Keratinocyte (primary cell): ENCODE measurements at regions not wholly inside any gene's neighbourhood (a gene's known extent, or its start where the extent isn't known, plus 50 kb on each side); places are given as distances from the start of the nearest gene placed in this dataset.

Source experiments
- DNase-seq: peaks from one replicate; pipeline ENCODE4 v3.0.0-alpha.2; 2011; ENCODE audit warnings: low read depth, missing footprints, low spot score
- FAIRE-seq: peaks from 2 replicates; lab custom pipeline; 2011; peaks lifted over from hg19 to GRCh38; lab: Jason Lieb, UNC
- H2AFZ ChIP-seq: 2 replicates; pipeline ENCODE4 v1.6.0; 2012; ENCODE audit warnings: low read length, control low read depth, inconsistent platforms; ENCODE audit not compliant: control insufficient read depth
- H3K27ac ChIP-seq: 2 replicates; pipeline ENCODE4 v1.5.1; 2011; ENCODE audit warnings: low read length; ENCODE audit not compliant: control insufficient read depth, insufficient read depth
- H3K27me3 ChIP-seq: 3 replicates; pipeline ENCODE4 v1.6.0; 2011; ENCODE audit warnings: low read length; ENCODE audit not compliant: control insufficient read depth, insufficient read depth; ENCODE audit errors: extremely low read depth
- H3K36me3 ChIP-seq, 2 experiments: 2 replicates in 1 of 2; 3 replicates in 1 of 2; pipeline ENCODE4 v1.5.1; 2011; ENCODE audit warnings: low read length in 2 of 2, mild to moderate bottlenecking in 1 of 2; ENCODE audit not compliant: control insufficient read depth in 2 of 2, insufficient read depth in 2 of 2; ENCODE audit errors: extremely low read depth in 1 of 2
- H3K4me1 ChIP-seq: 3 replicates; pipeline ENCODE4 v1.5.1; 2011; ENCODE audit warnings: low read length; ENCODE audit not compliant: control insufficient read depth, insufficient read depth; ENCODE audit errors: extremely low read depth
- H3K4me2 ChIP-seq: 3 replicates; pipeline ENCODE4 v1.6.0; 2011; ENCODE audit warnings: low read depth, low read length; ENCODE audit not compliant: control insufficient read depth, insufficient read depth; ENCODE audit errors: extremely low read depth
- H3K4me3 ChIP-seq, 3 experiments: fragments of 200-600 bp in 1 of 3; sonication (generic) in 1 of 3; 2 replicates in 2 of 3; 3 replicates in 1 of 3; pipeline ENCODE4 v1.5.1; 2011 to 2016; ENCODE audit warnings: low read length in 3 of 3, mild to moderate bottlenecking in 3 of 3, control low read depth in 2 of 3, inconsistent platforms in 1 of 3, low read depth in 1 of 3, mixed read lengths in 1 of 3, mixed run types in 1 of 3, moderate library complexity in 1 of 3; ENCODE audit not compliant: control insufficient read depth in 2 of 3, insufficient read depth in 2 of 3; ENCODE audit errors: extremely low read depth in 1 of 3
- H3K79me2 ChIP-seq: 2 replicates; pipeline ENCODE4 v1.6.0; 2012; ENCODE audit warnings: low read length; ENCODE audit not compliant: control insufficient read depth, insufficient read depth
- H3K9ac ChIP-seq: 3 replicates; pipeline ENCODE4 v1.6.0; 2011; ENCODE audit warnings: low read length; ENCODE audit not compliant: control insufficient read depth, insufficient read depth; ENCODE audit errors: extremely low read depth
- H3K9me1 ChIP-seq: 3 replicates; pipeline ENCODE4 v1.6.0; 2011; ENCODE audit warnings: low read length; ENCODE audit not compliant: control insufficient read depth, insufficient read depth; ENCODE audit errors: extremely low read depth
- H3K9me3 ChIP-seq: 2 replicates; pipeline ENCODE4 v1.5.1; 2012; ENCODE audit warnings: low read depth, low read length; ENCODE audit not compliant: control insufficient read depth
- H4K20me1 ChIP-seq: 3 replicates; pipeline ENCODE4 v1.6.0; 2011; ENCODE audit warnings: low read length; ENCODE audit not compliant: control insufficient read depth, insufficient read depth; ENCODE audit errors: extremely low read depth
- CTCF ChIP-seq, 3 experiments: IDR thresholded peaks in 1 of 3; conservative IDR thresholded peaks in 1 of 3; optimal IDR thresholded peaks in 1 of 3; 2 replicates in 2 of 3; 3 replicates in 1 of 3; pipeline versions ENCODE3 to v1.5.1; 2011; ENCODE audit warnings: low read length in 3 of 3, mild to moderate bottlenecking in 3 of 3, moderate library complexity in 2 of 3, control low read depth in 1 of 3, inconsistent platforms in 1 of 3; ENCODE audit not compliant: insufficient read depth in 2 of 3; ENCODE audit errors: extremely low read depth in 1 of 3
- EZH2 ChIP-seq: IDR thresholded peaks from one replicate; pipeline ENCODE4 v1.6.1; 2012; ENCODE audit warnings: inconsistent platforms, mild to moderate bottlenecking, low read length, moderate library complexity
- dilution Hi-C: fragments of 300-500 bp; cut with MboI; formaldehyde crosslinking; loops from one replicate; pipeline ENCODE4 v1.7.0; 2020; ENCODE audit warnings: low sequenced_read_pairs; ENCODE audit not compliant: extremely low pct_ligation_motif_present

DNA sequence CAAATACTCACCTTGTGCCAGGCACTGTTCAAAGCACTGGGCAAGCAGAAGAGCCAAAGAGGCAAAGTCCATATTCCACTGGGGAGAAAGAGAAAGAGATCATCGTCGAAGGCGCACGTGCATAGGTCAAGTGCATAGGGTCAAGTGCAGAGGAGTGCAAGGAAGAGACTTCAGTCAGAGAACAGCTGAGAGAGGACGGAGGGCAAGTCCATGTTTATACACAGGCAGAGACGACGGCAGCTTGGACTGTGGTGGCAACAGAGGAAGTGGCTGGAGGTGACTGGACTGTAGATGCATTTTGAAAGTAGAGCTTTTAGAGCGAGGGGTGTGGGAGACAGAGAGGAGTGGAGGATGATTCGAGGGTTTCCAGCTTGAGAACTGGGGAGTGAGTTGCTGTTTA lies 74.7 kb upstream of the SDK2 start:
- Histone ChIP-seq H3K9me1 (no peaks in the 10 kb centered on the region), H3K9ac (no peak overlapping the region), H3K4me3 (no peak overlapping the region), H3K4me2 (no peak overlapping the region), H3K27ac (no peak overlapping the region), H3K9me3 (no peaks in the 10 kb centered on the region), H3K36me3 (no peaks in the 10 kb centered on the region), H2AFZ (no peak overlapping the region), H3K27me3 (peaks cover 6% of the 10 kb centered on the region), H3K4me1 (no peaks in the 10 kb centered on the region), H4K20me1 (no peaks in the 10 kb centered on the region), H3K79me2 (no peaks in the 10 kb centered on the region)
- TF ChIP-seq CTCF (optimal IDR thresholded peaks at IDR 0.05 in 1 of 3, IDR thresholded peaks at IDR 0.05 in 1 of 3, conservative IDR thresholded peaks at IDR 0.05 in 1 of 3; ENCODE audit: extremely low read depth in 1 of 3, insufficient read depth in 2 of 3, low read length in 3 of 3) (no peak), EZH2 (no peak)
- no peak for FAIRE-seq
- dilution Hi-C loops, result no loop called here
- DNase-seq, result no peak

- dilution Hi-C loops, result no loop called here
Observed at GRCh38 chr17:73719588-73720071, 75.4 kb upstream of the SDK2 start.

More at GRCh38 chr17:73719588-73720071, 75.4 kb upstream of the SDK2 start:
- Histone ChIP-seq H3K27me3 (peaks cover 3% of the 10 kb centered on the region), H3K36me3 (no peaks in the 10 kb centered on the region), H4K20me1 (no peaks in the 10 kb centered on the region), H3K9ac (no peak overlapping the region), H3K79me2 (no peaks in the 10 kb centered on the region), H3K4me1 (no peaks in the 10 kb centered on the region), H3K4me3 (no peak overlapping the region), H3K4me2 (no peak overlapping the region), H3K9me3 (no peaks in the 10 kb centered on the region), H2AFZ (no peak overlapping the region), H3K27ac (no peak overlapping the region), H3K9me1 (no peaks in the 10 kb centered on the region)
- no peak for FAIRE-seq
- TF ChIP-seq CTCF (optimal IDR thresholded peaks at IDR 0.05 in 1 of 3, IDR thresholded peaks at IDR 0.05 in 1 of 3, conservative IDR thresholded peaks at IDR 0.05 in 1 of 3; ENCODE audit: extremely low read depth in 1 of 3, insufficient read depth in 2 of 3, low read length in 3 of 3), result no peak
- no peak for TF ChIP-seq EZH2
- no peak for DNase-seq
